Activated naive CD4-positive, alpha-beta T cell treated with anti-CD3 and anti-CD28 coated beads for 36 hours (primary cell): ENCODE measurements at regions not wholly inside any gene's neighbourhood (a gene's known extent, or its start where the extent isn't known, plus 50 kb on each side); places are given as distances from the start of the nearest gene placed in this dataset.
"Not testable (repeated sequence)": the region's sequence is repeated elsewhere in the genome, so short reads cannot be mapped to it uniquely, and the experiment has no call there.

Source experiments
- CTCF ChIA-PET: fragments of 350-600 bp; sonication (Branson Sonifier 250); formaldehyde crosslinking; loops from one replicate; lab custom pipeline; 2021; ENCODE audit warnings: antibody characterized with exemption; lab: Charles Lee
- DNase-seq: peaks from one replicate; pipeline ENCODE4 v3.0.0-alpha.2; 2020
- H3K27ac Mint-ChIP-seq: one replicate; pipeline ENCODE4 v1.8.0; 2021; ENCODE audit warnings: mild to moderate bottlenecking, mixed read lengths
- H3K27me3 Mint-ChIP-seq: one replicate; pipeline ENCODE4 v1.8.0; 2021; ENCODE audit warnings: low read depth, mixed read lengths
- H3K36me3 Mint-ChIP-seq: one replicate; pipeline ENCODE4 v1.8.0; 2021; ENCODE audit warnings: low read depth, mixed read lengths
- H3K4me1 Mint-ChIP-seq: one replicate; pipeline ENCODE4 v1.8.0; 2021; ENCODE audit warnings: low read depth, mixed read lengths
- H3K4me3 Mint-ChIP-seq: one replicate; pipeline ENCODE4 v1.8.0; 2021; ENCODE audit warnings: mild to moderate bottlenecking, moderate library complexity, mixed read lengths
- H3K9me3 Mint-ChIP-seq: one replicate; pipeline ENCODE4 v1.8.0; 2021; ENCODE audit warnings: mixed read lengths
- intact Hi-C: fragments of 100-400 bp; cut with micrococcal nuclease; formaldehyde crosslinking; loops from one replicate; pipeline ENCODE4 v1.15.1; 2023

- H3K4me1 Mint-ChIP-seq: no peaks in the 10 kb centered on the region
- CTCF ChIA-PET: interaction anchor here (1.0 to 2.0 kb wide), 5 partner anchors 8 to 188 kb away, joined by 3 to 6 read pairs (median 3); no protein-coding TSS in a partner anchor
- H3K27ac Mint-ChIP-seq: no peak overlapping the region
- peak; percentile 17 for DNase-seq
- intact Hi-C loops: loop anchor here (5.0 kb wide), 1 partner anchor 38 kb away; no protein-coding TSS in a partner anchor
- H3K4me3 Mint-ChIP-seq: no peak overlapping the region
- peaks cover 2% of the 10 kb centered on the region for H3K9me3 Mint-ChIP-seq
- H3K36me3 Mint-ChIP-seq: no peaks in the 10 kb centered on the region
- H3K27me3 Mint-ChIP-seq: peaks cover 15% of the 10 kb centered on the region
These were observed 212.4 kb downstream of the RPIA start for GRCh38 chr2:88903749-88904353.

GRCh38 chr2:88913280-88913679 is 221.8 kb downstream of the RPIA start:
- CTCF ChIA-PET: no interaction called here
- Mint-ChIP-seq H3K27me3 (peaks cover 9% of the 10 kb centered on the region), H3K36me3 (no peaks in the 10 kb centered on the region), H3K27ac (no peak overlapping the region), H3K4me1 (no peaks in the 10 kb centered on the region), H3K9me3 (no peaks in the 10 kb centered on the region), H3K4me3 (no peak overlapping the region)
- intact Hi-C loops: no loop called here
- no peak for DNase-seq

GRCh38 chr2:88919087-88919738 is 227.7 kb downstream of the RPIA start:
- Mint-ChIP-seq H3K27me3 (peaks cover 7% of the 10 kb centered on the region), H3K27ac (no peak overlapping the region), H3K9me3 (no peaks in the 10 kb centered on the region), H3K36me3 (no peaks in the 10 kb centered on the region), H3K4me1 (no peaks in the 10 kb centered on the region), H3K4me3 (no peak overlapping the region)
- intact Hi-C loops: loop anchor here (1.0 to 2.0 kb wide), 3 partner anchors 39 to 179 kb away; no protein-coding TSS in a partner anchor
- CTCF ChIA-PET: interaction anchor here (0.7 to 3.1 kb wide), 6 partner anchors 26 to 224 kb away, joined by 3 to 17 read pairs (median 4); no protein-coding TSS in a partner anchor
- peak; percentile 23 for DNase-seq

DNA sequence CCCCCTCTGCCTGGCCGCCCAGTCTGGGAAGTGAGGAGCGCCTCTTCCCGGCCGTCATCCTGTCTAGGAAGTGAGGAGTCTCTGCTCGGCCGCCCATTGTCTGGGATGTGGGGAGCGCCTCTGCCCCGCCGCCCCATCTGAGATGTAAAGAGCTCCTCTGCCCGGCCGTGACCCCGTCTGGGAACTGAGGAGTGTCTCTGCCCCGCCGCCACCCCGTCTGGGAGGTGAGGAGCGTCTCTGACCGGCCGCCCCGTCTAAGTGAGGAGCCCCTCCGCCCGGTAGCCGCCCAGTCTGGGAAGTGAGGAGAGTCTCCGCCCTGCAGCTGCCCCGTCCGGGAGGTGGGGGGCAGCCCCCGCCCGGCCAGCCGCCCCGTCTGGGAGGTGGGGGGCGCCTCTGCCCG is 228.9 kb downstream of the RPIA start:
- DNase-seq, intact Hi-C loops, H3K27me3 Mint-ChIP-seq, CTCF ChIA-PET, H3K9me3 Mint-ChIP-seq, H3K4me1 Mint-ChIP-seq, H3K27ac Mint-ChIP-seq, H3K4me3 Mint-ChIP-seq, H3K36me3 Mint-ChIP-seq: not testable (repeated sequence)

GRCh38 chr2:88924533-88924932 is 233.1 kb downstream of the RPIA start:
- H3K27me3 Mint-ChIP-seq: peaks cover 6% of the 10 kb centered on the region
- H3K36me3 Mint-ChIP-seq: no peaks in the 10 kb centered on the region
- no peak for DNase-seq
- H3K27ac Mint-ChIP-seq: no peak overlapping the region
- no peak overlapping the region for H3K4me3 Mint-ChIP-seq
- intact Hi-C loops: no loop called here
- no peaks in the 10 kb centered on the region for H3K4me1 Mint-ChIP-seq
- CTCF ChIA-PET: interaction anchor here (1.2 kb wide), 1 partner anchor 16 kb away, joined by 3 read pairs; no protein-coding TSS in a partner anchor
- H3K9me3 Mint-ChIP-seq: no peaks in the 10 kb centered on the region

DNA sequence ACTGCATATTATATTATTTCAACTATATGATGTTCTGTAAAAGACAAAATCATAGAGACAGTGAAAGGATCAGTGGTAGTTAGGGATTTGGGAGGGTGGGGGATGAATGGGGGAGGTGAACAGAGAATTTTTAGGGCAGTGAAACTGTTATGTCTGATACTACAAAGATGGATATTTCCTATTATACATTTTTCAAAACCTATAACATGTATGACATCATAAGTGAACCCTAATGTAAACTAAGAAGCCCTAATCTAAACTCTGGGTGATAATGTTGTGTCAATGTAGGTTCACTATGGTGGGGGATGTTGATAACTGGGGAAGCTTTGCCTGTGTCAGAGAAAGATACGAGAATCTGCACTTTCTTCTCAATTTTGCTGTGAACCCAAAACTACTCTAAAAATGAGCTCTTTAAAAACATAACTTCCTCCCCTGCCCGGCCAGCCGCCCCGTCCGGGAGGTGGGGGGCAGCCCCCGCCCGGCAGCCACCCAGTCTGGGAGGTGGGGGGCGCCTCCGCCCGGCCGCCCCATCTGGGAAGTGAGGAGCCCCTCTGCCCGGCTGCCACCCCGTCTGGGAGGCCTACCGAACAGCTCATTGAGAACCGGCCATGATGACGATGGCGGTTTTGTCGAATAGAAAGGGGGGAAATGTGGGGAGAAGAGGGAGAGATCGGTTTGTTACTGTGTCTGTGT is 234.4 kb downstream of the RPIA start:
- H3K9me3 Mint-ChIP-seq: no peaks in the 10 kb centered on the region
- CTCF ChIA-PET: no interaction called here
- no peak overlapping the region for H3K4me3 Mint-ChIP-seq
- intact Hi-C loops: no loop called here
- H3K27ac Mint-ChIP-seq: no peak overlapping the region
- DNase-seq: no peak
- no peaks in the 10 kb centered on the region for H3K4me1 Mint-ChIP-seq
- H3K36me3 Mint-ChIP-seq: no peaks in the 10 kb centered on the region
- H3K27me3 Mint-ChIP-seq: peaks cover 6% of the 10 kb centered on the region

- Mint-ChIP-seq H3K27me3 (peaks cover 6% of the 10 kb centered on the region), H3K9me3 (no peaks in the 10 kb centered on the region), H3K4me3 (no peak overlapping the region), H3K36me3 (no peaks in the 10 kb centered on the region), H3K27ac (no peak overlapping the region), H3K4me1 (no peaks in the 10 kb centered on the region)
- intact Hi-C loops: no loop called here
- no peak for DNase-seq
- CTCF ChIA-PET: no interaction called here
These were observed 235.7 kb downstream of the RPIA start for GRCh38 chr2:88927128-88927527.

DNA sequence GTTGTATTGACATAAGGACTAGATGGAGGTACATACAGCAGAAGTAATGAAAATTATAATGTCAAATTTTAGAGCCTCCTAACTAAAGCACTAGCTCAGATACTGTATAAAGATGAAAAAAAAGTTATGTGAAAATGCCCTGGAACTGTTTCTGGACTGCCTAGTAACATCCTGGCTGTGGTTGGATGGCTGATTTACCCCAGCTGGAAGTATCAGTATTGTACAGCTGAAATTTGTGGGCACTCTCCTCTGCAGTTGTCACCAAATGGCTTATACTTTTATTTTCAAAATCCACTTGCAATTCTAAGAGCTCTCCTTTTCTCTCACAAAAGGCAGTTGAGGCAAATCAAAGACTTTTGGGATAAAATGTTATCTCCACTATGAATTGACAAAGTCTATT is 239.2 kb downstream of the RPIA start:
- Mint-ChIP-seq H3K9me3 (no peaks in the 10 kb centered on the region), H3K4me1 (peaks cover 5% of the 10 kb centered on the region), H3K36me3 (no peaks in the 10 kb centered on the region), H3K4me3 (no peak overlapping the region), H3K27me3 (no peaks in the 10 kb centered on the region), H3K27ac (no peak overlapping the region)
- DNase-seq: no peak
- intact Hi-C loops: no loop called here
- CTCF ChIA-PET: interaction anchor here (0.6 to 1.6 kb wide), 2 partner anchors 12 to 50 kb away, joined by 4 read pairs; no protein-coding TSS in a partner anchor

- no peaks in the 10 kb centered on the region for H3K36me3 Mint-ChIP-seq
- no peaks in the 10 kb centered on the region for H3K27me3 Mint-ChIP-seq
- no peak for DNase-seq
- peaks cover 5% of the 10 kb centered on the region for H3K4me1 Mint-ChIP-seq
- CTCF ChIA-PET: no interaction called here
- no peak overlapping the region for H3K4me3 Mint-ChIP-seq
- no peaks in the 10 kb centered on the region for H3K9me3 Mint-ChIP-seq
- intact Hi-C loops: no loop called here
- no peak overlapping the region for H3K27ac Mint-ChIP-seq
These were observed 241.2 kb downstream of the RPIA start for GRCh38 chr2:88932686-88933085.

DNA sequence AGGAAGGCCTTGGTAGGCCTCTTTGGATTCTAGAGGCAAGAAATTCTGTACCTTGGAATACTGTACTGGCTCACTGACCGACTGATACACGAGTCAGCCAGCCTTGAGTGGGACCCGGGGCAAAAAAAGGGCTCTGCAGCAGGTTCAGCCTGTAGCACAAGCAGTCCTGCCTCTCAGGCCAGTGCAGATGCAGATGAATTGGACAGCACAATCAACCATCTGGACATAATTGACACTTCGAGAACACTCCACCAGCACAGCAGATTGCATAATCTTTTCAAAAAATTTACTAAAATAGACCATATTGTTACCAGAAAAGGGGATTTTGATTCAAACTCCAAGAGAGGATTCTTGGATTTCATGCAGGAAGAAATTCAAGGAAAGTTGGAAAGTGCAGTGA is 241.6 kb downstream of the RPIA start:
- intact Hi-C loops: no loop called here
- H3K9me3 Mint-ChIP-seq: no peaks in the 10 kb centered on the region
- peaks cover 5% of the 10 kb centered on the region for H3K4me1 Mint-ChIP-seq
- no peak overlapping the region for H3K4me3 Mint-ChIP-seq
- DNase-seq: no peak
- no peak overlapping the region for H3K27ac Mint-ChIP-seq
- H3K27me3 Mint-ChIP-seq: no peaks in the 10 kb centered on the region
- no peaks in the 10 kb centered on the region for H3K36me3 Mint-ChIP-seq
- CTCF ChIA-PET: no interaction called here

DNA sequence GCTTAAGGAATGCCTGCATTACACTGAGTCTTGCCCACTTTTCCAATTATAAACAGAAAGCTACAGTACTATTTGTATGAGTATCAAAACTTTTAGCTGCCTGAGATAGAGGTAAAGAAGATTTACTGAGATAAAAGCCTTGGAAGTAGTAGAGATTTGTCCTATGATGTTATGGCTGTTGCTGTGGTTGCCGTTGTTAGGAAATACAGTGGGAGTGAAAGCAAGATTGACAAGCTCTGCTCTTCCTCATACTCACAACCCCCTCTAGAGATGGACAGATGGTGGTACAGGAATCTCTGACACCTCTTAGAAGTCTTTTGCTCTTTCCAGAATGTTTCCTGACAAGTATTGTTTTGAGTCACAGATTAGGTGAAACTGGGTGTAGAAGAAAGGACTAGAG is 242.5 kb downstream of the RPIA start:
- H3K27ac Mint-ChIP-seq: no peak overlapping the region
- CTCF ChIA-PET: interaction anchor here (1.0 to 1.2 kb wide), 2 partner anchors 49 to 52 kb away, joined by 3 to 4 read pairs; no protein-coding TSS in a partner anchor
- peaks cover 5% of the 10 kb centered on the region for H3K4me1 Mint-ChIP-seq
- peak; percentile 15 for DNase-seq
- H3K9me3 Mint-ChIP-seq: no peaks in the 10 kb centered on the region
- H3K36me3 Mint-ChIP-seq: no peaks in the 10 kb centered on the region
- no peaks in the 10 kb centered on the region for H3K27me3 Mint-ChIP-seq
- intact Hi-C loops: no loop called here
- H3K4me3 Mint-ChIP-seq: no peak overlapping the region

DNA sequence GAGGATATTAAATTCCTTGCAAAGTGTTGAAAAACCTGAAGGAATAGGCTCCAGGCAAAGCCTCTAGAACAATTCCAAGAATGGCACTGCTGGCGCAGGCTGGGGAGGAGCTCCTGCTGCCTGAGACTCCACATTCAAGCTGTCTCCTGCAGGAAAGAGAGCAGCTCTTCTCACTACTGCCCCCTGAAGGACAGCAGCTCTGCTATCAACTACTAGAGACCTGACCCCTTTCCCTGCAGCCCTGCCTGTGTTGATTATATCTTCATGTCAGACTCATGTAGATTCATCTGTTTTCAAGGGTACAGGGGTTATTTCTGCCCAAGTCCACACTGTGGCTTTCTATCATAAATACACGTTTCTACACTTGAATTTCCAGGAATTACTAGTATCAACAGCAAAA is 249.7 kb downstream of the RPIA start:
- intact Hi-C loops: loop anchor here (5.0 kb wide), 1 partner anchor 39 kb away; no protein-coding TSS in a partner anchor
- not testable (repeated sequence) for H3K36me3 Mint-ChIP-seq, H3K27ac Mint-ChIP-seq, H3K4me1 Mint-ChIP-seq, H3K9me3 Mint-ChIP-seq, H3K4me3 Mint-ChIP-seq, H3K27me3 Mint-ChIP-seq
- CTCF ChIA-PET: interaction anchor here (0.7 to 2.7 kb wide), 5 partner anchors 10 to 37 kb away, joined by 3 to 6 read pairs (median 3); no protein-coding TSS in a partner anchor
- DNase-seq: peak; percentile 33
